Skeletal muscle satellite cell (primary cell): ENCODE measurements at regions not wholly inside any gene's neighbourhood (a gene's known extent, or its start where the extent isn't known, plus 50 kb on each side); places are given as distances from the start of the nearest gene placed in this dataset.

ENCODE experiments used
- H3K27me3 ChIP-seq: 2 replicates; pipeline ENCODE4 v1.7.0; 2013; ENCODE audit warnings: low read length; ENCODE audit not compliant: control insufficient read depth, insufficient read depth
- H3K36me3 ChIP-seq: 2 replicates; pipeline ENCODE4 v1.7.0; 2013; ENCODE audit warnings: mild to moderate bottlenecking, control low read depth, low read length; ENCODE audit not compliant: insufficient read depth
- H3K4me1 ChIP-seq: 2 replicates; pipeline ENCODE4 v1.7.0; 2013; ENCODE audit warnings: low read length; ENCODE audit not compliant: control insufficient read depth, insufficient read depth
- H3K4me2 ChIP-seq: 2 replicates; pipeline ENCODE4 v1.7.0; 2013; ENCODE audit warnings: mild to moderate bottlenecking, low read length
- H3K4me3 ChIP-seq: 2 replicates; pipeline ENCODE4 v1.7.0; 2013; ENCODE audit warnings: low read length
- H3K9ac ChIP-seq: 2 replicates; pipeline ENCODE4 v1.7.0; 2013; ENCODE audit warnings: mild to moderate bottlenecking, low read depth, low read length, moderate library complexity
- H3K9me3 ChIP-seq: replicated peaks from 2 replicates; pipeline ENCODE4 v1.7.0; 2013; ENCODE audit warnings: mild to moderate bottlenecking, control low read depth, low read length

DNA sequence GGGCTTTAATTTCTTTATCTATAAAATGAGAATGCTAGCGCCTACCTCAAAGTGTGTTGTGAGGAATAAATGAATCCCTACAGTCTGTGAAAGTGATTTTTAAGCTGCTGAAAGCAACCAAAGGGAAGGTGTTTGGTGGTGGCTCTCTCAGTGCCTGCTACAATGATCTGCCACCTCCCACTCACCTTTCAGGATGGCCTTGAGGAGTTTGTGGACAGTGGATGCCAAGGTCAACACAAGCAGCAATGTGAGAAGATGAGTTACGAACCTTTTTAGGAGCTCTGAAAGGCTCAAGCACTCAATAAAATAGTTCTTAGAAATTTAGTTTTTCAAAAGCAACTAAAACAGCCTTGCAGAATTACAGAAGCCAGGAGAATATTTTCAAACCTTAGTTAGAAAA lies 176.6 kb upstream of the DPT start:
- no peaks in the 10 kb centered on the region for H3K4me1 ChIP-seq
- H3K4me3 ChIP-seq = no peak overlapping the region
- no peaks in the 10 kb centered on the region for H3K9me3 ChIP-seq
- no peaks in the 10 kb centered on the region for H3K36me3 ChIP-seq
- no peak overlapping the region for H3K4me2 ChIP-seq
- H3K27me3 ChIP-seq = no peaks in the 10 kb centered on the region
- no peak overlapping the region for H3K9ac ChIP-seq

DNA sequence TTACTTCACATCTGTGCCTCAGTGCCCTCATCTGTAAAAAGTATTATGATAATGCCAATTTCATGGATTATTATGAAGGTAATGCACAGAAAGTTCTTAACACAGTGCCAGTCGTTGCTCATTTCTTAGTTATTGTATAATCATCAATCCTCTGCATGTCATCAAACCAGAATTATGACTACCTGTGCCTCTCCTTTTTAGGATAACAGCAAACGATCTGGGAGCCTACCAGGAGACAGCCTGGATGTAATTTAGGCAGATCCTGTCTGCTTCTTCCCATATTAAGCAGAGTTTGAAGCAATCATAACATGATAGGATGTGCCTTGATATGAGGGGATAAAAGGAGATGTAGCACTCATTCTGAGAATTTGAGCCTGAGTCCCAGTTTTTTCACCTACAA lies 177.4 kb upstream of the DPT start:
- Histone ChIP-seq H3K9ac (no peak overlapping the region), H3K36me3 (no peaks in the 10 kb centered on the region), H3K4me2 (no peak overlapping the region), H3K9me3 (no peaks in the 10 kb centered on the region), H3K4me3 (no peak overlapping the region), H3K4me1 (no peaks in the 10 kb centered on the region), H3K27me3 (no peaks in the 10 kb centered on the region)

DNA sequence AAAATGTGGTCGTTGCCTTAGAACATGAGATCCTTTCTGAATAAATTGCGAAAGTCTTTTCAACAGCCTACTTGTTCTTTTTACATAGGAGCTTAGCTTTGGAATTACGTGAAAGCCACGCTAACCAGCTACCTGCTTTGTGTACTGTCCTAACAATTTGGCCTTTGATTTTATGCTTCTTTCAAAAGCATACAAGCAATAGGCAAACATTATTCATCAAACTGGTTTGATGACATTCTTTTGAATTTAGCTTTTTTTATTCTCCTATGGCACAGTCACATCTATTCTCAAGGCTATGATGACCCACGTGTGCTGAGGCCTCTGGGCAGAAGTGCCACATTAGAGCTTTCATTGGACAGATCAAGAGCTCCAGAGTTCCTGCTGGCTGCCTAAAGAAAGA lies 178.0 kb upstream of the DPT start:
- no peaks in the 10 kb centered on the region for H3K27me3 ChIP-seq
- no peaks in the 10 kb centered on the region for H3K9me3 ChIP-seq
- H3K4me2 ChIP-seq = no peak overlapping the region
- no peaks in the 10 kb centered on the region for H3K4me1 ChIP-seq
- no peak overlapping the region for H3K4me3 ChIP-seq
- no peak overlapping the region for H3K9ac ChIP-seq
- no peaks in the 10 kb centered on the region for H3K36me3 ChIP-seq

DNA sequence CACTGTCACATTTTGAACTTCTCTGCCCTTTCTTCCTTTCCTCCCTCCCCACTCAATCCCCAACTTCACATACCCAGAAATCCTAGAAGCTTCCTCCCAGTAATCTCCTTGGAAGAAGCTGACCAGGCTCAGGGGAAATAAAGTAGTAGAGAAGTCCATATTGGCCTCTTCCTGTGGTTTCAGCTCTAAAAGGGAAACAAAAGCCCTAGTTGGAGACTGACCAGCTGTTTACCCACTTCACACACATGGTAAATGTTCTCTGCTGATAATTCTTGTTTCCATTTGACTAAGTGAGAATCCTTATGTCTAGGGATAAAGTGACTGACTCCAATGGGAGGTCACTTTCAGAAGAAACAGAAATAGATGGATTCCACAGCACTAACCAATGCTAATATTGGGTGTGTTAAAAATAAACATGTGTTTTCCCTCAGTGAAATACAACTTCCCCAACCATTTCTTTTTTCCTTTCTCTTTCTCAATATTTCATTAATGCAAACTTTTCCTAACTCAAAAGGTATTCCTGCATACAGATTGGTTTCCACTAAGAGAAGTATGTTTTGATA lies 178.9 kb upstream of the DPT start:
- no peaks in the 10 kb centered on the region for H3K36me3 ChIP-seq
- no peak overlapping the region for H3K9ac ChIP-seq
- H3K9me3 ChIP-seq = no peaks in the 10 kb centered on the region
- no peak overlapping the region for H3K4me2 ChIP-seq
- H3K4me3 ChIP-seq = no peak overlapping the region
- no peaks in the 10 kb centered on the region for H3K4me1 ChIP-seq
- no peaks in the 10 kb centered on the region for H3K27me3 ChIP-seq

DNA sequence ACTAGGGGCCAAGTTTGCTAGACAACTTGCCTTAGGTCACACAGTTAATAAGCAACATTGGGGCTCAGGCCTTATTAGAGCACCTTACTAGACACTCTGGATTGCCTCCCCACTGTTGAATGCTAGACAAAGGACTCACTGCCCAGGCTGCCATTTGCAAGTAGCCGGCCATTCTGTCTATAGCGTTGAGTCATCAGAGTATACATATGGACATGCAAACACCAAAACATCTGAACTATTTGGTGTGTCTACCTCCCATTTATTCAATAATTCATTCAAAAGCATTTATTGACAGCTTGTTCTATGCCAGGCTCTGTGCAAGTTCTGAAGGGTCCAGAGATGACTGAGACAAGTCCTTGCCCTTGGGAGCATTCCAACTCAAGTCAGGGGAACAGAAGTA lies 181.4 kb upstream of the DPT start:
- H3K36me3 ChIP-seq = no peaks in the 10 kb centered on the region
- no peaks in the 10 kb centered on the region for H3K27me3 ChIP-seq
- no peak overlapping the region for H3K9ac ChIP-seq
- H3K9me3 ChIP-seq = no peaks in the 10 kb centered on the region
- no peaks in the 10 kb centered on the region for H3K4me1 ChIP-seq
- H3K4me3 ChIP-seq = no peak overlapping the region
- H3K4me2 ChIP-seq = no peak overlapping the region

DNA sequence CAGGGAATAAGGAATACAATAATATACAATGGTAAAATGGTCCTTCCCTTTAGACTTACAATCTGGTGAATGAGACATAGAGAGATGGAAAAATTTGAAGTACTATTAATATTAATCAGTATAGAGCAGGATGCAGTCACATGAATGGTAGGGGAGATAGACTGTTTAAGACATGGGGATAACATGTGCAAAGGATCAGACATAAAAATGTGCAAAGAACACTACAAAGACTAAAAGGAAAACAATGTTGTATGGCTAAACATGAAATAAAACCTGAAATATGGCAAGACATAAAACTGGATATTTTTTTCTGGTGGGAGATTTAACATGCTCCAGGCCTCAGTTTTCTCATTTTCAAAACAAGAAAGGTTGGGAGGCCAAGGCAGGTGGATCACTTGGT lies 182.4 kb upstream of the DPT start:
- Histone ChIP-seq H3K9ac (no peak overlapping the region), H3K4me2 (no peak overlapping the region), H3K36me3 (no peaks in the 10 kb centered on the region), H3K4me3 (no peak overlapping the region), H3K9me3 (no peaks in the 10 kb centered on the region), H3K4me1 (no peaks in the 10 kb centered on the region), H3K27me3 (no peaks in the 10 kb centered on the region)

DNA sequence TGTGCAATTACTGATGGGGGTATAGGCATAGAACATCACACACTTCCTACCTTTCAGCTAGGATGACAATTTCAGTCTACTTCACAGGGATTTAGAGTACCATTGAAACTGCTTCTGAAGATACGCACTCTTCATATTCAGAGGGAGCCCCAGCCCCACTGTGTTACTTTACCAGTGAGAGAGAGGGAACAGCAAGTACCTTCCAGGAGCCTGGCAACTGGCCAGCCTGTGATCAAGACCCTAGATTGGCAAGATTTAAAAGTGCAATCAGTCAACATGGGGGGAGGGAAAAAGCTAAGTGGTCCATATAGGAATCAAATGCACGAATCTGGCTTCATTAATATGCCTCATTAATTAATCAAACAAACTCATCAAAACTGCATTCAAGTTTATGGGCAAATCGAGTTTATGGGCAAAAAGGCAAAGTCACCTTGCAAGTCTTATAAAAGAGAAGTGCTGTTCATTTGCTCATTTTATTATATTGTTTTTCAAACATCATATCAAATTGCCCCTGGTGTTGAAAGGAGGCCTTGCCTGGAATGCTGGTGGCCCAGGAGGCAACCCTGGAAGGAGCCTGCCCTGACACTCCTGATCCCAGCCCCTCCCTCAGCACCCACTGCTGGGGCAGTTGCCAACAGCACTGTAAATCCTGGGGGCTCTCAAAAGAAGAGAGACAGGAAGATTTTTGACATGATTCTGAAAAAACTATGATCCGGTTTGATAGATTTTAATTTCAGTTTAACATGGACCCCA lies 184.9 kb upstream of the DPT start:
- no peaks in the 10 kb centered on the region for H3K36me3 ChIP-seq
- no peaks in the 10 kb centered on the region for H3K9me3 ChIP-seq
- no peak overlapping the region for H3K4me2 ChIP-seq
- H3K4me1 ChIP-seq = no peaks in the 10 kb centered on the region
- H3K27me3 ChIP-seq = no peaks in the 10 kb centered on the region
- no peak overlapping the region for H3K9ac ChIP-seq
- no peak overlapping the region for H3K4me3 ChIP-seq

DNA sequence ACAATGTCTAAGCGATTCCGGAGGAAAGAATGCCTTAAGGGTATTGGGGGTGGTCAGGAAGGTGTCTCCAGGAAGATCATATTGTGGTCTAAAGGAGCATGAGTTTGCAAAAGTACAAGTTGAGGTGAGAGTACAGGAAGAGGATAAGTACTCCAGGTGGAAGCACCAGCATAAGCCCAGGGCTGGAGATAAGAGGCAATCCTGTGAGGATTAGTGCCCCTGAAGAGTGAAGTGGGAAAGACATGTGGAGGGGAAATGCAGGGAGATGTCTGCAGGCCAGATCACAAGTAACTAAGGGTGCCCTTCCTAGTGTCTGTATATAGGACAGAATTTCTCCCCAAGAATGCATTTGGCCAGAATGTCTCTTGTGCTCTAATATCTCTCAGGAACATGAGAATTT lies 188.3 kb upstream of the DPT start:
- H3K4me2 ChIP-seq = no peak overlapping the region
- no peaks in the 10 kb centered on the region for H3K27me3 ChIP-seq
- no peaks in the 10 kb centered on the region for H3K36me3 ChIP-seq
- no peaks in the 10 kb centered on the region for H3K9me3 ChIP-seq
- no peak overlapping the region for H3K9ac ChIP-seq
- H3K4me1 ChIP-seq = peaks cover 15% of the 10 kb centered on the region
- H3K4me3 ChIP-seq = no peak overlapping the region

DNA sequence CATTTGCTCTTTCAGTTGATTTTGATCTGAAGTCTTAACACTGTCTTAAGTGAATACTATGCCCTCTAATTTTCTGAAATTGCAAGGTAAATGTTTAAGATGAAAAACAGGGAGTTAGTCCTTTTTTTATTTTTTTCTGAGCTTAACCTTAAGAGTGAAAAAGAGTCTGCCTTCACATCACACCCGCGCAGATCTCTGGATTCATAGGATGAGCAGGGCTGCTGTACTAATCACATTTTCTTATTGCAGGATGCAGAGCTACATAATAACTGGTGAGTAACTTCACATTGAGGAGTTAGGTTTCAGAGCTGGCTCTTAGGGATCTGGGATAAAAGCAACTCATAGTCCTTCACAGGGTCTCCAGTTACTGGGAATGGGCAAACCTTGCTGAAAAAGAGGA lies 188.7 kb upstream of the ATP1B1 start:
- Histone ChIP-seq H3K4me1 (peaks cover 15% of the 10 kb centered on the region), H3K9me3 (no peaks in the 10 kb centered on the region), H3K4me3 (no peak overlapping the region), H3K9ac (no peak overlapping the region), H3K4me2 (no peak overlapping the region), H3K36me3 (no peaks in the 10 kb centered on the region), H3K27me3 (no peaks in the 10 kb centered on the region)

DNA sequence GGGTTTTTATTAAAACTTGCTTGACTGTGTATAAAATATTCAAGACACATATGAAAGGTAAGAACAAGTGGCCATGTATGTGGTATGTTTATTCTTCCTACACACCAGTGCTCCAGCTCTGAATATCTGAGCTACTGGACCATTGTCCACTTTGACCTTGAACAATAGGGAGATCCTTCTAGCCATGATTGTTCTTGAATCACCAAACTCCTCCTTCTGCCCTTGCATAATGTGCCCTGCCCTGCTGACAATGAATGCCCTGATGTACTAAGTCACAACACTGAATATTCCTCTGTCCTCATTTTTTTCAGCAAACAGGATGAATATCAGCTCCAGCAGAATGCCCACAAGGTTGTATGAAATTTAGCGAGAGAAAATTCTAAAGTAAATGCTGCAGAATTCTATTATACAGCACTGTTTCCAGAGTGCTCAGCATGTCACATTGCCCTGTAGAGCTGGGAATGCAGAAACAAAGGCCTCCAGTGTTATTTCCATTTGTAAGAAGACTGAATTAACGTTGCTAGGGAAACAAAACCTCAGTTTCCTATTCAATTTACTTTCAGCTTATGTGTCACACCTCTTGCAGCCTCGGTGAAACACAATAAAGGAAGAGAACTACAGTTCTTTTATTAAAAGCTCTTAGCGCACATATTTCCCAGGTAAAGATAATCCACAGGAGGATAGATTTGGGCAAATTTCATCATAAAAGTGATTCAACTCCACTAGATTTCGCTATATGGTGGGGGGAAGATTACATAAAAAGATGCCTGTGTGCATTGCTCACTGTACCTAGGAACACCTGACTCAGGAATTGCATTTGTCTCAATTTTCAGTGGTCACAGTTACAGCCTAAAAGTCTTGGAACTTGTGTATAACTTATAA lies 187.4 kb upstream of the ATP1B1 start:
- Histone ChIP-seq H3K4me2 (no peak overlapping the region), H3K36me3 (no peaks in the 10 kb centered on the region), H3K27me3 (no peaks in the 10 kb centered on the region), H3K4me1 (peaks cover 15% of the 10 kb centered on the region), H3K9ac (no peak overlapping the region), H3K4me3 (no peak overlapping the region), H3K9me3 (no peaks in the 10 kb centered on the region)

DNA sequence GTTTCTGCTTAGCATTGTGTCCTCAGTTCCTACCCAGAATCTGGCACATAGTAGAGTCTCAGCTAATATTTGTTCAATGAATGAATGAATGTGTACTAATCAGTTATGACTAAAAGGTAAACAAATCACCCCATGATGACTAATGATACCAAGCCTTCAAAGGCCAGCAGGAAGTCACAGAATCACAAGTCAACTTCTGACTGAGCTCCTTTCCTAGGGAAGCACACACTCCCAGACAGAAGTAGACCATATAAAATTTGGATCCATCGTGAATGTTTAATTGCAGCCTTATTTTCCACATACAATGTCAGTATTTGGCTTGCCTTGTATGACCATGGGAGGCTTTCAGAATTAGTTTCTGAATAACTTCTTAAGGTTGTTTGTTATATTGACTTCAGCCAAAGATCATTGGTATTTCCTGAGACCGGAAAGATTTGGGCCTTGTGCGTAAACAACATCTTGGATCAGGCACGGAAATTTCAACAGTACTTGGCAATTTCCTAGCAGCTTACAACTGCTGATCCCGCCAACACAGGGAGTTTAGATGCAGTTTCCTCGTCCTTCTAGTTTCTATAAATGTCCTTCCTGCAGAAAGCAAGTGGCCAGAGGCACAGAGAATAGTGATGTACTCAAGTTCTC lies 185.9 kb upstream of the ATP1B1 start:
- no peak overlapping the region for H3K9ac ChIP-seq
- H3K27me3 ChIP-seq = no peaks in the 10 kb centered on the region
- H3K36me3 ChIP-seq = no peaks in the 10 kb centered on the region
- H3K4me1 ChIP-seq = peaks cover 15% of the 10 kb centered on the region
- H3K9me3 ChIP-seq = no peaks in the 10 kb centered on the region
- H3K4me2 ChIP-seq = peak overlapping the region; percentile 41
- no peak overlapping the region for H3K4me3 ChIP-seq
